ENCODE measurements at regions not wholly inside any gene's neighbourhood (a gene's known extent, or its start where the extent isn't known, plus 50 kb on each side); places are given as distances from the start of the nearest gene placed in this dataset.
"Not testable (repeated sequence)": the region's sequence is repeated elsewhere in the genome, so short reads cannot be mapped to it uniquely, and the experiment has no call there.

GRCh38 chr2:134040626-134041172 lies 213.2 kb upstream of the MGAT5 start:
- TF ChIP-seq CTCF (IDR thresholded peaks at IDR 0.05; ENCODE audit: low read length); EZH2 (IDR thresholded peaks at IDR 0.05; ENCODE audit: borderline replicate concordance, low read length): not testable (repeated sequence)
